Heart left ventricle (tissue), 16 donors: ENCODE measurements at regions not wholly inside any gene's neighbourhood (a gene's known extent, or its start where the extent isn't known, plus 50 kb on each side); places are given as distances from the start of the nearest gene placed in this dataset.
A peak's percentile ranks its signal among the peaks of the same experiment; 100 is the strongest.
"Not testable (repeated sequence)": the region's sequence is repeated elsewhere in the genome, so short reads cannot be mapped to it uniquely, and the experiment has no call there.

ENCODE experiments used
- ATAC-seq, 4 donors: fragments of 200-7000 bp; cut with Tn5 transposase; one replicate each; pipeline ENCODE4 v1.9.1; 2020 to 2022; ENCODE audit warnings: moderate library complexity in 4 of 4, mild to moderate bottlenecking in 3 of 4, moderate number of reproducible peaks in 1 of 4
- DNase-seq, 5 donors: peaks; one replicate each; pipeline ENCODE4 v3.0.0-alpha.2; 2020
- H3K27ac ChIP-seq, 12 donors: fragments of 200-600 bp; sonication (generic) in 4 of 12; one replicate each; pipeline versions ENCODE4 v1.5.0 to v1.8.0; 2016 to 2022; ENCODE audit warnings: mild to moderate bottlenecking in 2 of 12
- H3K27me3 ChIP-seq, 9 donors: fragments of 200-600 bp; sonication (generic) in 2 of 9; one replicate each; pipeline versions ENCODE4 v1.5.1 to v1.8.0; 2016 to 2022; ENCODE audit warnings: mild to moderate bottlenecking in 3 of 9
- H3K36me3 ChIP-seq, 9 donors: fragments of 200-600 bp; sonication (generic) in 2 of 9; one replicate each; pipeline versions ENCODE4 v1.5.0 to v1.8.0; 2018 to 2022; ENCODE audit warnings: mild to moderate bottlenecking in 2 of 9
- H3K4me1 ChIP-seq, 12 donors: fragments of 200-600 bp; sonication (generic) in 4 of 12; one replicate each; pipeline versions ENCODE4 v1.5.0 to v1.8.0; 2016 to 2022; ENCODE audit warnings: mild to moderate bottlenecking in 3 of 12
- H3K4me3 ChIP-seq, 12 donors: fragments of 200-600 bp; sonication (generic) in 4 of 12; one replicate each; pipeline versions ENCODE4 v1.5.0 to v1.8.0; 2017 to 2022; ENCODE audit warnings: mild to moderate bottlenecking in 9 of 12, moderate library complexity in 4 of 12
- H3K9me3 ChIP-seq, 12 donors: fragments of 200-600 bp; sonication (generic) in 4 of 12; one replicate each; pipeline versions ENCODE4 v1.5.0 to v1.8.0; 2016 to 2022; ENCODE audit warnings: mild to moderate bottlenecking in 1 of 12
- WGBS, 4 donors: extraction: QIAGEN DNeasy Blood & Tissue Kit in 2 of 4; methylation state at CpG; one replicate each; pipeline versions ENCODE4 v1.1.5 to v1.1.7; 2013 to 2018; 5-methylcytosine and 5-hydroxymethylcytosine counted together
- intact Hi-C, 10 donors: fragments of 100-400 bp; cut with DNase I; formaldehyde crosslinking; loops; one replicate each; pipeline versions ENCODE4 v1.11.1 to v1.14.2; 2022
- donor health status: ischemic (EF 13 %, LVEDD 7.1; RV severe dilation, severe dysfunction).
- donor health status: healthy with polysubstance abuse.
- donor health status: DM: no; HTN: yes; CAD: no.
- donor health status: DM: no; HTN: no; CAD: no.
- donor health status: ischemic (EF 25% LVEDD 6.9; RV normal size, moderate dysfunction).
- donor health status: ischemic (EF 25% LVEDD 5.7; RV mildly dilated, moderate dysfunction).
- donor health status: healthy.
- donor health status: DM: yes; HTN: yes; CAD: no.
- donor health status: ischemic (EF 35%, LVEDD 5.7; RV mildly dilated, moderate dysfunction).
- donor health status: nonischemic (EF 11% LVEDD 7.7; RV severe dilation, severe dysfunction).
- donor health status: DM: yes; HTN: yes; CAD: no.
- donor health status: PGD.
- donor health status: ischemic (EF 29% LVEDD 5.4; RV normal size, mild dysfunction).
- donor health status: nonischemic (EF 23%, LVEDD 6.1; RV moderate dilation, normal function).

DNA sequence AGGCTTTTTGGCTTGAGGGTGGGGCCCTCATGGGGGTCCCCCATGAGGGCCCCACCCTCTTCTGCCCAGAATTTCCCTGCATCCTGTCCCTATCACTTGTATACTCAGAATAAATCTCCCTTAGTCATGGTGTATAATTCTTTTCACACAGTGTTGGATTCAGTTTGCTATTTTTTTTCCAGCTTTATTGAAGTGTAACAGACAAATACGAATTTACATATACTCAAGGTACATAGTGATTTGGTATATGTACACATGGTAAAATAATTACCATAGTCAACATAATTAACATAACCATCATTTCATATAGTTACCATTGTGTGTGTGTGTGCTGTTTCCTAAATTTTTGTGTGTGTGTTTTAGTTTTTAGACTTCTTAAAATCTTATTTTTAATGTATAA lies 289.4 kb downstream of the CNTNAP3B start:
- DNase-seq, intact Hi-C loops, H3K4me1 ChIP-seq, H3K27ac ChIP-seq, H3K36me3 ChIP-seq, ATAC-seq, H3K4me3 ChIP-seq, H3K9me3 ChIP-seq, H3K27me3 ChIP-seq: not testable (repeated sequence)
- WGBS, 4 donors, result no CpG with 5 or more reads among the region's 1 CpG

DNA sequence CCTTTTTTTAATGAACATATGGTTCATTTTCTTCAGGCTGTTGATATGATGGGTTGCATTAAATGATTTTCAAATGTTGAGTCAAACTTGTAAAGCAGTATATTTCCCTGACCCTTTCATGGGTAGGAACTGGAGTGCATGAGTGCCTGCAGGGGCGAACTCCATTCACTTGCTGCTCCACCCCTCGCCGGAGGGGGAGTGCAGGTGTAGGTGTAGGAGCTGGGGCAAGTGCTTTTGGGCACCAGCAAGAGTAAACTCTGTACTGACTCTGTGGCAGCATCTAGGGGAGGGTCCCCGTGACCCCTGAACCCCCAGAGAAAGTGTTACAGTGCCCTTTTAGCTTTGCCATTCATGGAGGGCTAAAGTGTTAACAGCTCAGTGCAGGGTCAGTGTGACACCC lies 290.3 kb downstream of the CNTNAP3B start:
- H3K27me3 ChIP-seq, DNase-seq, H3K4me1 ChIP-seq, intact Hi-C loops, H3K36me3 ChIP-seq, H3K27ac ChIP-seq, H3K9me3 ChIP-seq, H3K4me3 ChIP-seq: not testable (repeated sequence)
- WGBS, 4 donors, result no CpG with 5 or more reads among the region's 4 CpGs
- peak in 1 of 4 donors; percentile 9 for ATAC-seq

DNA sequence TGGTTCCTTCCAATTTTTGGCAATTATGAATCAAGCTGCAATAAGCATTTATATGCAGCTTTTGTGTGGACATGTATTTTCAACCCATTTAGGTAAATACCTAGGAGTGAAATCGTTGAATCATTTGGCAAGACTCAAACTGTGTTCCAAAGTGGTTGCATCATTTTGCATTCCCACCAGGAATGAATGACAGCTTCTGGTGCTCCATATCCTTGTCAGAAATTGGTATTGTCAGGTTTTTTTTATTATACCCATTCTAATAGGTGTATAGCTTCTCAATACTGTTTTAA lies 290.7 kb downstream of the CNTNAP3B start:
- H3K4me3 ChIP-seq, ATAC-seq, H3K27me3 ChIP-seq, H3K9me3 ChIP-seq, intact Hi-C loops, H3K36me3 ChIP-seq, H3K4me1 ChIP-seq, H3K27ac ChIP-seq, DNase-seq: not testable (repeated sequence)
- WGBS, 4 donors, result no CpG with 5 or more reads among the region's 1 CpG

DNA sequence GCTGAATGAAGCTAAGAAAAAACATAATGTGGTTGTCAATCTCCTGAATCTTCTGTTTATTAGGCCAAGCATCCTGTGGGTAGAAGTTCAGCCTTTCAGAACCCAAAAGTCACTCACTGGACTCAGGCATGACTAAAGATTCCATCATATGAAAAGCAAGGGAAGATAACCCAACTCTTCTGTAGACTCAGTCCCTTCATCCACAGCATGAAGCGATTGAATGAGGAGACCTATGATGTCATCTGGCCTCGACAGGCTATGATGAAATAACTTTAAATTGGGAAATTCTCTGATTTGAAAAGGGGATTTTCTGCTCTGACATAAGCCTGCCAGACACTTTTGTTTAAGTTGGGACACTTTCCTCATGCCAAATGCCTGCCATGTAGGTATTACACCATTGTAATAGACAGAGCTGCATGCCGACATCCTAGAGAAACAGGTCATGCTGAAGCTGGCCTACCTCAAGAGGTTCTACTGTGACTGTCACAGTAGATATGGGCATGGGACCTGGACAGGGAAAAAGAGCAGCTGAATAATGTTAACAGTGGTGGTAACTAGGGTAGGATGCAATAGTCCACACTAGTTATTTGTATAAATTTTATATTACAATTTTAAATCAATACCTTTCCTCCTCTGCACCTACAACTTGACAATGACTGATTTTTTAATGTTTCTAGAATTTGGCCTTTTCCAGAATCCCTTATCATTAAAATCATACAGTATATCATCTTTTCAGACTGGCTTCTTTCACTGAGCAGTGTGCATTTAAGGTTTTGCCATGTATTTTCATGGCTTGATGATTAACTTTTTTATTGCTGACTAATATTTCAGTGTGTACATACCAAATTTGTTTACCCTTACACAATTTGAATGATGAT lies 291.3 kb downstream of the CNTNAP3B start:
- DNase-seq, H3K27ac ChIP-seq, H3K4me1 ChIP-seq, H3K27me3 ChIP-seq, H3K4me3 ChIP-seq, H3K9me3 ChIP-seq, H3K36me3 ChIP-seq, ATAC-seq, intact Hi-C loops: not testable (repeated sequence)
- no CpG with 5 or more reads among the region's 3 CpGs for WGBS, 4 donors

DNA sequence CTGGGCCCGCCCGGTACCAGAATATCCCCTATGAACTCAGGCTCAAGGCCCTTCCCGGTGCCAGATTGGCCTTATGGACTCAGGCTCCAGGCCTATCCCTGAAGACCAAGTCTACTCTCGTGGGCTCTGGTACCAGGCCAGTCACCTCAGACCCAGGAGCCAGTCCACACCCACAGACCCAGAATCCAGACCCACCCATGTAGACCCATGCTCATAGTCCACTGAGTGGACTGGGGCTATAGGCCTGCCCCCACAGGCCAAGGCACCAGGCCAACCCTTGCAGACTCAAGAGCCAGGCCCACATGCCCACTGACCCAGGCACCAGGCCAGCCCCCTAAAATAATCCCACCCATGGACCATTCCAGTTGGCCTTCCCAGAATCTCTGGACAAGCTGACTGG lies 296.1 kb downstream of the CNTNAP3B start:
- intact Hi-C loops, H3K27ac ChIP-seq, H3K4me3 ChIP-seq, H3K9me3 ChIP-seq, H3K4me1 ChIP-seq, H3K36me3 ChIP-seq, DNase-seq, H3K27me3 ChIP-seq: not testable (repeated sequence)
- WGBS, 4 donors, result no CpG with 5 or more reads among the region's 4 CpGs
- peak in 2 of 4 donors; percentile 22 to 46 for ATAC-seq

DNA sequence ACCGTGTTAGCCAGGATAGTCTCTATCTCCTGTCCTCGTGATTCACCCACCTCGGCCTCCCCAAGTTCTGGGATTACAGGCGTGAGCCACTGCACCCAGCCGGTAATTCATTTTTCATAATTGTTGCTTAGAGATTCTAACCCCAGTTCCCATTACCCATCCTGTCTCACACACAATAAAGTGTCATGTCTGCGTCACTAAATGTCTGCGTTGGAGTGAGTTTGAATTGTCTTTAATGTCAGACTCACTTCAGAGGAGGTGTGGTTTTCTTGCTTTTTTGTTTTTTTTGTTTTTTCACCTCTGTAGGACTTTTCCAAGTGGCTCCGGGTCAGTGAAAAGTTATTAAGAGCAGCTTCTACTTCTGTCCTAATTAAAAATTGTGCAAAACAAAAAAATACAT lies 304.5 kb downstream of the CNTNAP3B start:
- H3K4me3 ChIP-seq, ATAC-seq, H3K4me1 ChIP-seq, H3K27me3 ChIP-seq, H3K27ac ChIP-seq, intact Hi-C loops, H3K9me3 ChIP-seq, H3K36me3 ChIP-seq, DNase-seq: not testable (repeated sequence)
- no CpG with 5 or more reads among the region's 8 CpGs for WGBS, 4 donors

DNA sequence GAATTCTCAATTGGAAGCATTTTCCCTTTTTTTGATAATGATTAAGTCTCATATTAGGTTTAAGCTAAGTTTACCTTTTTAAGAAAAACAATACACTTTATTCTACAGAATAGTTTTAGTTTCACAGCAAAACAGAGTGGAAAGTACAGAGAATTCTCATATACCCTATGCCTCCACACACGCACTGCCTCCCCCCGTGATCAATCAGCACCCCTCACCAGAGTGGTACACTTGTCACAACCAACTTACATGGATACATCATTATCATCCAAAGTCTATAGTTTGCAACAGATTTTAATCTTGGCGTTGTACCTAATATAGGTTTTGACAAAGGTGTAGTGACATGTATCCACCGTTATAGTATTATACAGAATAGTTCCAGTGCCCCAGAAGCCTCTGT lies 326.5 kb downstream of the CNTNAP3B start:
- H3K4me1 ChIP-seq, H3K9me3 ChIP-seq, H3K36me3 ChIP-seq, H3K27ac ChIP-seq, H3K4me3 ChIP-seq, intact Hi-C loops, H3K27me3 ChIP-seq, DNase-seq, ATAC-seq: not testable (repeated sequence)
- WGBS, 4 donors, result 74 to 83% (median 76%) methylated on average over 4 of the region's 4 CpGs

DNA sequence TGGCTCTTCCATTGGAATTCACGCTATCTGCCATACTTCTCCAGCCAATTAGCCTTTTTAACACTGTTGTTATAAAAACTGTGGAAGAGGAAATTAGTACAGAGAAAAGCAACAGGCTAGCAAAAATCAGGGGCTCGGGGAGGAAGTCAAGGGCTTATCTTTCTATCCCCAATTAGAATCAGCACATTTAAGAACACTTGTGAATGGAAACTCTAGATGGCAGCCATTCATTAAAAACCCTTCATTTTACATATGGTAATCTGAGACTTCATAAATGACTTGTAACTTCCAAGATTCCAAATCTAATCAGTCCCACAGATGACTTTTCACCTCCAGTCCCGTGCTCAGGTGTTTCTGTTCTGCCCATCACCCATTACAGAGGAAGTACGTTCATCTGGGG lies 330.5 kb downstream of the CNTNAP3B start:
- H3K36me3 ChIP-seq, H3K27ac ChIP-seq, intact Hi-C loops, DNase-seq, H3K4me3 ChIP-seq, H3K27me3 ChIP-seq, H3K9me3 ChIP-seq, ATAC-seq, H3K4me1 ChIP-seq: not testable (repeated sequence)
- 65 to 70% (median 68%) methylated on average over 4 of the region's 4 CpGs for WGBS, 4 donors

DNA sequence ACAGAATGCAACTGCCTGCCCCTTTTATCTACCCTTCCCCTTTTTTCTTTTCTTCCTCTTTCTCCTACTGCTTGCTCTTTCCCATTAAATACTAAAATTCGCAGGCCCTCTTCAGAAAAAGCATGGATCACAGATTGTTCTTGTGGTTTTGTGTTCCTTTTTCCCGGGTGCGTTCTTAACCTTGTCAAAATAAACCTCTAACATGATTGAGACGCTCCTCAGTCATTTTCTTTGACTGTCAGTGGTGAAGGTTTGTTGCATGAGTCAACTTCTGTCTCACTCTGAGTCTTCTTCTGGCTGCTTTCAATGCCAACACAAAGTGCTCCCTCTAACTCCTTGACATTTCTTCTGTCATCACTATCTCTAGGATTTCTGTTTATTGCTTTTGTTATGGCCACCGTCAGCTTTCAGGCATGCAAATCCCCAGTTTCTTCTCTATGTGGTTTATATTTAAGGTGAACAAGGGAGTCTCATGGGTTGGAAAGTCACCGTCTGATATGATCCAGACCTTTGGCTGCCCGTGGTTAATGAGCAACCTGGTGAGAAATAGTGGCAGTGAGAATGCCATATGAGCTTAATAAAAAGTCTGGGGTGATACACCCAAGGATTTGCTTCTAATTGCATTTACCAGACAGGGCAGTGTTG lies 338.4 kb downstream of the CNTNAP3B start:
- peak in 1 of 4 donors; percentile 39 for ATAC-seq
- not testable (repeated sequence) for H3K4me1 ChIP-seq

DNA sequence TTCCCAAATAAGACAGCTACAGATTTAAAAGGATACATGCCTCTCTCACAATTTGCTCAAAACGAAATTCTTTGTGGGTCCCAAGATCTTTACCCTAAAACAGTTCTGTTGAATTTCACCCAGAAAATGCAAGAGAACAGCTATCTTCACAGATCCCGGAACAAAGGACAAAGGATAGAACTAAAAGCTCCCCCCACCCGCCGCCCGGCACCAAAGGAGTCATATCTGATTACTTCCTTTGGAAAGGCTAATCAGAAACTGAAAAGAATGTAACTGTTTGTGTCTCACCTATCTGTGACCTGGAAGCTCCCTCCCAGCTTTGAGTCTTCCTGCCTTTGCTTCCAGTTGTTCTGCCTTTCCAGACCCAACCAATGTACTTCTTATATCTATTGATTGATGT lies 339.2 kb downstream of the CNTNAP3B start:
- 46 to 62% (median 54%) methylated on average over 5 of the region's 5 CpGs for WGBS, 4 donors
- H3K9me3 ChIP-seq, H3K4me3 ChIP-seq, H3K27me3 ChIP-seq, DNase-seq, intact Hi-C loops, H3K4me1 ChIP-seq, H3K27ac ChIP-seq, H3K36me3 ChIP-seq: not testable (repeated sequence)
- ATAC-seq, result peak in 1 of 4 donors; percentile 62

More for the DNA sequence above, 338.4 kb downstream of the CNTNAP3B start:
- intact Hi-C loops, H3K36me3 ChIP-seq, H3K27me3 ChIP-seq, H3K9me3 ChIP-seq, DNase-seq, H3K27ac ChIP-seq, H3K4me3 ChIP-seq: not testable (repeated sequence)
- 59 to 73% (median 62%) methylated on average over 6 to 7 of the region's 7 CpGs for WGBS, 4 donors

DNA sequence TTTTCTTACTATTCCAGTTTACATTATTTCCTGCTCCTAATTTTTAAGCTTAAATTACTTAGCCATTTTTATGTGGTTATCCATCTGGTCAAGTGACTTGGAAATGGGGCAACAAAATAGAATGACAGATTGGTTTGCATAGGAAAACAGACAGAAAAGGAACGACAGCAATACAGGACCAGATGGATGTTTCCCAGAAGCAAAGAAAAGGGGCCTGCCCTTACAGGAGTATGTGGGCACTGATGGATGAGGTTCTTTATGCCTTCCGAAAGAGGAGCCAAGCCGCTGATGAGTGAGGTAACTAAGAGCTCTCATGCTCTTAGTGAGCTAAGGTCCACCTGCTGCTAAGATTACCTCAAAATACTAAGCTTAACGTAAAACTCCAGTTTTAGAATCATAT lies 339.8 kb downstream of the CNTNAP3B start:
- intact Hi-C loops, H3K4me1 ChIP-seq, H3K4me3 ChIP-seq, H3K27ac ChIP-seq, H3K9me3 ChIP-seq, DNase-seq, H3K27me3 ChIP-seq, H3K36me3 ChIP-seq, ATAC-seq: not testable (repeated sequence)
- WGBS, 4 donors, result 86 to 92% (median 88%) methylated on average over 4 of the region's 4 CpGs
